ENCODE measurements at regions not wholly inside any gene's neighbourhood (a gene's known extent, or its start where the extent isn't known, plus 50 kb on each side); places are given as distances from the start of the nearest gene placed in this dataset.
"Not testable (repeated sequence)": the region's sequence is repeated elsewhere in the genome, so short reads cannot be mapped to it uniquely, and the experiment has no call there.

DNA sequence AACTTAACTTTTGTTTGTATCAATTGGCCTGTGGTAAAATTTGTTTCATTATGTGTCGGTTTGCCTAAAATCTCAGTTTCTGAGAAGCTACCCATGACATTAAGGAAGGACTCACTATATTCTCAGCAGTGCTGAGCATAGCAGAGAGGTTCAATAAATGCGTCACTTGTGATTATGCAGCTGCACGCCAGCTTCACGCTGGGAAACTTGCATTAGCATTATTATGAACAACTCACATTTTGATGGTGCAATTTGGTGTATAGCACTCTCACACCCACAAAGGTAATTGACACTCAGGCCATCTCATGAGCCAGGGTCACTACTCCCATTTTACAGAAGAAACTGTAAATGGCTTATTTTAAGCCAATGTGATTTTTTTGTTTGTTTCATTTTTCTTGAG lies 80.6 kb upstream of the SALL1 start:
- no peak for DNase-seq

DNA sequence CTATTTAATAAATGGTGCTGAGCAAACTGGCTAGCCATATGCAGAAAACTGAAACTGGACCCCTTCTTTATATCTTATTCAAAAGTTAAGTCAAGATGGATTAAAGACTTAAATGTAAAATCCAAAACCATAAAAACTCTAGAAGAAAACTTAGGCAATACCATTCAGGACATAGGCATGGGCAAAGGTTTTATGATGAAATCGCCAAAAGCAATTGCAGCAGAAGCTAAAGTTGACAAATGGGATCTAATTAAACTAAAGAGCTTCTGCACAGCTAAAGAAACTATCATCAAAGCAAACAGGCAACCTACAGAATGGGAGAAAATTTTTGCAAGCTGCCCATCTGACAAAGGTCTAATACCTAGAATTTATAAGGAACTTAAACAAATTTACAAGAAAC lies 79.0 kb upstream of the SALL1 start:
- DNase-seq: not testable (repeated sequence)

DNA sequence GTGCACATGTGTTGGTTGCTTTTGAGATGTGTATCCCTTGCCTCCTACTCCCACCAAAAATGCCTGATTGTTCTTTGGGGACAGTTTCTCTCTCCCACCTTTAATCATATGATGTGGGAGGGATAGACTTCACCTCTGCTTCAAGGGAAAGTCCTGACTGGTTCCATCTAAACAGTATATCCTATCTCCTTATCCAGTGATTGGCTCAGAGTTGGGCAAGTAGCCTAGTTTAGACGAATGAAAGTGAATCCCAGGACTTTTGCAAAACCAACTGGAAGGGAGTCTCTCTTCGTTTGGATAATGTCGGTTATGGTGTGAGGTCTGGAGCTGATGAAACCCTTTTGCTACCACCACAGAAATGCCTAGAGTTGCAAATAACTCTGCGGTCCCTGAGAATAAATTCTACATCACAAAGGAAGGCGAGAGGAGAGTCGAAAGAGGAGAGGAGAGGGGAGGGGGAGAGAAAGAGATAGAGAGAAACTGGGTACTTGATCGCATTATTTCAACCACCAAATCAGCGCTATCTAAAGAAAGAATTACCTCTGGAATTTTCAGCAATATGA lies 77.1 kb upstream of the SALL1 start:
- no peak for DNase-seq

DNA sequence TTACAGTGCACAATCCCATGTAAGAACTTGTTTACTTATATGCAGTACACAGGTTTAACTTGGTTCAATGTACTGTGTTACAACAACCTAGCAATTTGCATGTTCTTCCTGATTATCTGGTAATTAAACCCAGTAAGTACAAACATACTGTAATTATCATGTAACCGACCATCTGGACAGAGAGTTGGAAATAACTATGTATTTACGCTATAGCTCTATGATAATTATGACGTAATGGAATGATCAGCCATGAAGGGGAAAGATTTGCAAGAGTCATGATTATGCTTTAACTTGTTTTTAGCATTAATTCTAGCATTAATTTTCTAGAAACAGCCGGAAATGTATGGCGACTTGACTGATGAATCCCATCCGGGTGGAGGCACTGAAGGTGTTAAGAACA lies 74.8 kb upstream of the SALL1 start:
- no peak for DNase-seq

DNA sequence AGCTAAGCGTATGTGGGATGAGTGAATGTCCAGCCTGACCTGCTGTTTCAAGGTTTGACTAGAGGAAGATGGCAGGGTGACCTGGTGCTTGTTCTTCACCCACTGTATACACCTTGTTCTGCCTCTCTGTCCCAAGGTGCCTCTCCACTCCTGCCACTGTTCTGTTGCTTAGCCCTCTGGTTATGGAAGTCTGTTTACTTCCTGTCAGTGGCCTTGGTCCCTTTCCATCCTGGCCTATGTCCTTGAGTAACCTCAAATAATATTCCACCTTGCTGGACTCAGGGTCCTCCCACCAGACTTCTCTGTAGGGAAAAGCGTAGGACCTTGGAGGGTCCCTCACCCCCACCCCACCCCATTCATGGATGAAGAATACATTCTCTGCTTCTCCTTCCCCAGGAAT lies 73.2 kb upstream of the SALL1 start:
- no peak for DNase-seq

- DNase-seq: no peak
Observed at GRCh38 chr16:51222016-51222415, 70.9 kb upstream of the SALL1 start.

DNA sequence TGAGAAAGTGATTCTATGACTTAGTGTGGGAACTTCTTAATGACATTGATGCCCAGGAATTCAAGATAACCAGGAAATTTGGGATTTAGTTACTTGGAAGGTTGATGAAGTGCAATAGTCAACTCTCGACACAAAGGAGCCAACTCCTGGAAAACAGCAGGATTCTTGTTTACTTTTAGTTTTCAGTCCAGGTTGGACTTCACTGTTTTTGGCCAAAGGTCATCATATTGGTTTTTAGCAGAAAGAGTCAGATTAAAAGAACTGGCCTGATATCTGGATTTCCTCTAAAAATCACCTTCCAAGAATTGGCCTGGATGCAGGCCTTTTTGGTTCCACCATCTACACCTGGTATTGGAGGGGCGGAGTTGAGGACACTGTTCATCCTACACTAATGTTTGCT lies 60.1 kb upstream of the SALL1 start:
- no peak for DNase-seq

DNA sequence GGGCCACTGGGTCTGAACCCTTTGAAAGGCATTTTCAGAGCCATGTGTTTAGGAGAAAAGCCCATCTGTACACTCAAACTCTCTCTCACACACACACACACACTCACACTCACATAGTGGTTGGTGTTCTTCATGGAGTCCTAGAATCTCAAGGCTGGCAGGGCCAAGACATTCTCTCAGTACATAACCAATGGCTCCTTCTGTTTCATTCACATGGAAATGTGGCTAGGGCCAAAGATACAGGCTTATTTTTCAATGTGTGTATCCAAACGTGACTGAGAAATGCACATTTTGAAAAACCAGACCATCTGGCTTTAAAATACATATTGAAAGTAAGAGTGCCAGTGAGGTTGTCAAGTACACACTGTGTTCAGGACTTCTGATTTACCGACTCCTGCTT lies 59.0 kb upstream of the SALL1 start:
- no peak for DNase-seq

GRCh38 chr16:51201604-51202003 lies 50.5 kb upstream of the SALL1 start:
- no peak for DNase-seq
